ENCODE measurements at regions not wholly inside any gene's neighbourhood (a gene's known extent, or its start where the extent isn't known, plus 50 kb on each side); places are given as distances from the start of the nearest gene placed in this dataset.

- TF ChIP-seq CTCF (IDR thresholded peaks at IDR 0.05; ENCODE audit: control extremely low read depth in 1 of 3, insufficient read depth in 1 of 3, low read depth in 1 of 3, low read length in 3 of 3) (no peak), PHF8 (conservative IDR thresholded peaks at IDR 0.05; ENCODE audit: low read depth, low read length) (no peak), YY1 (IDR thresholded peaks at IDR 0.05; ENCODE audit: low read depth, low read length) (no peak), EGR1 (IDR thresholded peaks at IDR 0.05; ENCODE audit: borderline replicate concordance, low read depth, low read length) (no peak), POLR2A (IDR thresholded peaks at IDR 0.05; ENCODE audit: control extremely low read depth in 1 of 2, low read depth in 2 of 2, low read length in 2 of 2) (no peak), SIN3A (conservative IDR thresholded peaks at IDR 0.05 in 1 of 2, IDR thresholded peaks at IDR 0.05 in 1 of 2; ENCODE audit: low read depth in 1 of 2, low read length in 2 of 2) (no peak), EP300 (IDR thresholded peaks at IDR 0.05; ENCODE audit: borderline replicate concordance in 1 of 2, low read depth in 2 of 2, low read length in 2 of 2) (no peak), RAD21 (IDR thresholded peaks at IDR 0.05 in 1 of 2, conservative IDR thresholded peaks at IDR 0.05 in 1 of 2; ENCODE audit: low read depth in 2 of 2, low read length in 2 of 2) (no peak), JUN (IDR thresholded peaks at IDR 0.05; ENCODE audit: low read depth, low read length) (no peak), SP2 (IDR thresholded peaks at IDR 0.05; ENCODE audit: low read length) (no peak), MAX (IDR thresholded peaks at IDR 0.05) (no peak), SUZ12 (IDR thresholded peaks at IDR 0.05; ENCODE audit: low read length) (no peak), EZH2 (IDR thresholded peaks at IDR 0.05; ENCODE audit: low read depth, low read length, severe bottlenecking) (no peak)
These were observed 414.4 kb upstream of the LRRC3B start for GRCh38 chr3:26208201-26208600.
